Esophagus muscularis mucosa (tissue), 4 donors: ENCODE measurements at regions not wholly inside any gene's neighbourhood (a gene's known extent, or its start where the extent isn't known, plus 50 kb on each side); places are given as distances from the start of the nearest gene placed in this dataset.

Experiments used
- EP300 ChIP-seq: sonication (generic); formaldehyde crosslinking; IDR thresholded peaks from one replicate; pipeline ENCODE4 v1.6.1; 2017; ENCODE audit warnings: antibody characterized with exemption
- POLR2A ChIP-seq: fragments of 450-650 bp; IDR thresholded peaks from one replicate; pipeline ENCODE4 v1.6.1; 2017; ENCODE audit warnings: antibody characterized with exemption, moderate library complexity, mild to moderate bottlenecking, low read depth
- POLR2AphosphoS5 ChIP-seq, 2 donors: sonication (generic); formaldehyde crosslinking; IDR thresholded peaks; one replicate each; pipeline ENCODE4 v1.6.1; 2017; ENCODE audit warnings: antibody characterized with exemption in 2 of 2
- TF ChIP-seq, protein P1 (sequence below), 3 experiments: fragments of 200-600 bp in 2 of 3; fragments of 450-650 bp in 1 of 3; sonication (generic) in 2 of 3; IDR thresholded peaks; one replicate each; pipeline ENCODE4 v1.5.1; 2017 to 2019; ENCODE audit warnings: antibody characterized with exemption in 3 of 3, mild to moderate bottlenecking in 2 of 3, moderate library complexity in 1 of 3

DNA sequence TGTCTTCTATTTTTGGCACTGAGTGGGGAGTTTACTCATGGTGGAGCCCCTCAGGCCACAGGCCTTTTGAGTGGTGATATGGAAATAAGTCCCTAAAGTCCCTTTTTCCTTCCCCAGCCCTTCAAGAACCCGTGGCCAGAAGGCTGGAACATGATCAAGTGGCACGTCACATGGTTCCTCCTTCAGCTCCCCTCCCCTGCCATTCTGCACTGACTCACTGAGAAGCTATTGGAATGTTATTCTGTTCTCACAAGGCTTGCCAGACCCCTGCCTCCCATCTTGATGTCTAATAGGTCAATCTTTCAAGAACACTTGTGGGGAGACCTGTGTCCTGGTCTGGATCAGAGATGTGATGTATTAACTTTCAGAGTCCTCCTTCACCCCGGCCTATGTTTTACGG lies 279.8 kb downstream of the SEC23IP start:
- TF ChIP-seq, protein P1, sequence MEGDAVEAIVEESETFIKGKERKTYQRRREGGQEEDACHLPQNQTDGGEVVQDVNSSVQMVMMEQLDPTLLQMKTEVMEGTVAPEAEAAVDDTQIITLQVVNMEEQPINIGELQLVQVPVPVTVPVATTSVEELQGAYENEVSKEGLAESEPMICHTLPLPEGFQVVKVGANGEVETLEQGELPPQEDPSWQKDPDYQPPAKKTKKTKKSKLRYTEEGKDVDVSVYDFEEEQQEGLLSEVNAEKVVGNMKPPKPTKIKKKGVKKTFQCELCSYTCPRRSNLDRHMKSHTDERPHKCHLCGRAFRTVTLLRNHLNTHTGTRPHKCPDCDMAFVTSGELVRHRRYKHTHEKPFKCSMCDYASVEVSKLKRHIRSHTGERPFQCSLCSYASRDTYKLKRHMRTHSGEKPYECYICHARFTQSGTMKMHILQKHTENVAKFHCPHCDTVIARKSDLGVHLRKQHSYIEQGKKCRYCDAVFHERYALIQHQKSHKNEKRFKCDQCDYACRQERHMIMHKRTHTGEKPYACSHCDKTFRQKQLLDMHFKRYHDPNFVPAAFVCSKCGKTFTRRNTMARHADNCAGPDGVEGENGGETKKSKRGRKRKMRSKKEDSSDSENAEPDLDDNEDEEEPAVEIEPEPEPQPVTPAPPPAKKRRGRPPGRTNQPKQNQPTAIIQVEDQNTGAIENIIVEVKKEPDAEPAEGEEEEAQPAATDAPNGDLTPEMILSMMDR (IDR thresholded peaks at IDR 0.05) = no peak
- TF ChIP-seq POLR2AphosphoS5 (IDR thresholded peaks at IDR 0.05) (no peak), POLR2A (no peak), EP300 (no peak)
